Choroid plexus epithelial cell (primary cell): ENCODE measurements at regions not wholly inside any gene's neighbourhood (a gene's known extent, or its start where the extent isn't known, plus 50 kb on each side); places are given as distances from the start of the nearest gene placed in this dataset.

ENCODE experiments used
- DNase-seq: peaks from one replicate; pipeline ENCODE4 v3.0.0-alpha.2; 2010; ENCODE audit warnings: low read depth
- H3K4me3 ChIP-seq: 2 replicates; pipeline ENCODE4 v1.5.1; 2011; ENCODE audit warnings: low read depth, mild to moderate bottlenecking, control low read depth, low read length, moderate library complexity
- TF ChIP-seq, protein P1 (sequence below): conservative IDR thresholded peaks from 2 replicates; pipeline ENCODE4 v1.5.1; 2011; ENCODE audit warnings: low read depth, mild to moderate bottlenecking, control low read depth, inconsistent platforms, low read length, moderate library complexity

DNA sequence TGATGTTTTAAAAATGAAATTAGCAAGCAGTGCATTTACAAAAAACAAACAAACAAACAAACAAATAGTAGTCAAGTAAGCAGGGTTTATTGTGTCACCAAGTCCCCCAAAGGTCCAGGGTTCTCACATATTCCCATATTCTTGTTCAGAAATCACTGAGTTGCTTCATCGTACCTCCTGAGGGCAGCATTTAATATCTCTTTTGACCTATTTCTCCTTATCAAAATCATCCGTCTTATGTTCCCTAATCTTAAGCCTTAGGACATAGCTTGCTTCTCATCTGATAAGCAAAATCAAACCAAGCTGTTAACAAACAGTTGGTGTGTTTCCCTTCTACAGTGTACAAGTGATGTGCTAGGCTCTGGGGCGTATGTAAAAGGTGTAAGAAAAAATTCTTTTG, 109.5 kb upstream of the MAN2A1 start:
- TF ChIP-seq, protein P1, sequence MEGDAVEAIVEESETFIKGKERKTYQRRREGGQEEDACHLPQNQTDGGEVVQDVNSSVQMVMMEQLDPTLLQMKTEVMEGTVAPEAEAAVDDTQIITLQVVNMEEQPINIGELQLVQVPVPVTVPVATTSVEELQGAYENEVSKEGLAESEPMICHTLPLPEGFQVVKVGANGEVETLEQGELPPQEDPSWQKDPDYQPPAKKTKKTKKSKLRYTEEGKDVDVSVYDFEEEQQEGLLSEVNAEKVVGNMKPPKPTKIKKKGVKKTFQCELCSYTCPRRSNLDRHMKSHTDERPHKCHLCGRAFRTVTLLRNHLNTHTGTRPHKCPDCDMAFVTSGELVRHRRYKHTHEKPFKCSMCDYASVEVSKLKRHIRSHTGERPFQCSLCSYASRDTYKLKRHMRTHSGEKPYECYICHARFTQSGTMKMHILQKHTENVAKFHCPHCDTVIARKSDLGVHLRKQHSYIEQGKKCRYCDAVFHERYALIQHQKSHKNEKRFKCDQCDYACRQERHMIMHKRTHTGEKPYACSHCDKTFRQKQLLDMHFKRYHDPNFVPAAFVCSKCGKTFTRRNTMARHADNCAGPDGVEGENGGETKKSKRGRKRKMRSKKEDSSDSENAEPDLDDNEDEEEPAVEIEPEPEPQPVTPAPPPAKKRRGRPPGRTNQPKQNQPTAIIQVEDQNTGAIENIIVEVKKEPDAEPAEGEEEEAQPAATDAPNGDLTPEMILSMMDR = no peak
- DNase-seq = peak; percentile 4
- no peak overlapping the region for H3K4me3 ChIP-seq

DNA sequence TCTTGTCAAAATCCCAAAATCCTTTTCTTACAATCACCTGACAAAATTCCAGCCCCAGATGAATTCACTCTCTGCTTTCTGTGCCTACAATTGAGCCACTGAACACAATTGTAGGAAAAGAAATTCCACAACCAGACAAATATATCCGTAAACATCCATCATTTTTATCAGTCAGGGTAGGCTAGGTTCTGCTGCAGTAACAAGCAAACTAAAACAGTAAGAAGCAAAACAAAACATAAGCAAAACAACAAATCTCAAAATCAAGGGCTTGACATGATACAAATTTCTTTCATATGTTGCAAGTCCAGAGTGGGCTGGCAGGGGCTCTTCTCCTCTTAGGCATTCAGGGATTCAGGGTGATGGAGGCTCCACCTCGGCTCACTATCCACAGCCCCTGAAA, 114.2 kb upstream of the MAN2A1 start:
- no peak for DNase-seq
- no peak overlapping the region for H3K4me3 ChIP-seq
- TF ChIP-seq, protein P1 = no peak

DNA sequence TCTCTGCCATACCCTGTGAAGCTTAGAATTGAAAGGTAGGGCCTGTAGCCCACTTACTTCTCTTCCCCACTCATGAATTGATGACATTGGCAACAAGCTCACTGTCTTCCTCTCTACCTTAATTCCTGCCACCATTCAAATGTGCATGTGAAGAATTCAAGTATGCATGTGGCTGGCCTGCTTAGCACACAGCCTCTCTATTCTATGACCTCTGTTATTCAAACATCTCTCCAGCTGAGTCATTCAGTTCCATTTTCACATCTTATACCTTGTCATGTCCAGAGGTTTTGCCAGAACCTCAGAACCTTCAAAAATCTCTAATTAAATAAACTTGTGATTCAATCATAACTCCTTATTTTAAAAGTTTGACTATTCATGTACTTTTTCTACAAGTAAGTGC, 114.7 kb upstream of the MAN2A1 start:
- H3K4me3 ChIP-seq = no peak overlapping the region
- TF ChIP-seq, protein P1 = no peak
- DNase-seq = peak; percentile 27

GRCh38 chr5:109573766-109574165, 116.0 kb upstream of the MAN2A1 start:
- DNase-seq = no peak
- TF ChIP-seq, protein P1 = no peak
- no peak overlapping the region for H3K4me3 ChIP-seq

DNA sequence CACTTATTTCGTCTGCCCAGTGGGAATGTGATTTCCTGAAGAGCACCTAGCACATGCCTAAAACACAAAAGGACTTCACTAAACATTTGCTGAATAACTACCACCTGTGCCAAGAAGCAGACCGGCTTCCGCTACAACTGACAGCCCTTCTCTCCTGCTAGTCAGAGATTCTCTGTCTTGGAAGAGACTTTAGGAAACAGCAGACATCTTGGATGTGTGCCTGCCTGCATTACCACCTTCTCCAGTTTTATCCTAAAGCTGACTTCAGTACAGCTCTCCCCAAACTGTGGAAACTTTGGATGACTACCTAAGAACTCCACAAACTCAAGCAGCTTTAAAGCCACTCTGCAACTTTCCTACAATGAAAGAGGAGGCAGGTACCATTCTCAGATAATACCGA, 116.5 kb upstream of the MAN2A1 start:
- TF ChIP-seq, protein P1 = no peak
- H3K4me3 ChIP-seq = no peak overlapping the region
- DNase-seq = no peak

DNA sequence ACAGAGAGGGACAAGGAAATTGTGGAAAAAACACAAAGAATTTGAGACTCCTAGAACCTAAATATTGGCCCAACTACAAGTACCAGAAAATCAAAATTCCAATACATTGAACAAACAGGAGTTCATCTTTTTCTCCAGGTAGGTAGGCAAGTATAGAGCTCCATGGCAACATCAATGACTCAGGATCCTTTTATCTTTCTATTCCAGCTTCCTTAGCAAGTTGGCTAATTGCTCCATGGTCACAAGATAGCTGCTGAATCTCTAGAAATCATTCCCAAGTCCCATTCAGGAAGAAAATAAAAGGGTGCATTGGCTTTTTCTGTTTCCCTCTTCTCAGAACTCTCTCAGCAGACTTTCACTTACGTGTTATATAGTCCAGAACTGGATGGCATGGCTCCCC, 117.9 kb upstream of the MAN2A1 start:
- DNase-seq = no peak
- TF ChIP-seq, protein P1 = no peak
- H3K4me3 ChIP-seq = no peak overlapping the region

DNA sequence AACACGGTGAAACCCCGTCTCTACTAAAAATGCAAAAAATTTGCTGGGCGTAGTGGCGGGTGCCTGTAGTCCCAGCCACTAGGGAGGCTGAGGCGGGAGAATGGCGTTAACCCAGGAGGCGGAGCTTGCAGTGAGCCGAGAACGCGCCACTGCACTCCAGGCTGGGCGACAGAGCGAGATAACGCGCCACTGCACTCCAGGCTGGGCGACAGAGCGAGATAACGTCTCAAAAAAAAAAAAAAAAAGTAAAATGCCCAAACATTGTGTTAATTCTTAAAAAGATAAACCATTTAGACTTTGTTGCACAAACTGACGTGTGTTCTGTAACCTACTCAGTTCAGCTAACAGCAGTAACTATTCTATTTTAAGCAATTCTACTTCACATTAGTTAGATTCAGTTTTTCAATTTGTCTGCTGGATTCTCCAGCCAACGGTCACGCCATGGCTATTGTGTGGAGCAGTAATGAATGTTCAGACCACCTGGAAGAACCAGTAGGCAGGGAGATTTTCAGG, 119.3 kb upstream of the MAN2A1 start:
- TF ChIP-seq, protein P1 = no peak
- no peak overlapping the region for H3K4me3 ChIP-seq
- no peak for DNase-seq
